ENCODE measurements at regions not wholly inside any gene's neighbourhood (a gene's known extent, or its start where the extent isn't known, plus 50 kb on each side); places are given as distances from the start of the nearest gene placed in this dataset.
A peak's percentile ranks its signal among the peaks of the same experiment; 100 is the strongest.

- DNase-seq (ENCODE audit: low read depth in 6 of 9, low spot score in 9 of 9) = no peak
- H3K27me3 ChIP-seq (ENCODE audit: control insufficient read depth in 2 of 2, insufficient read depth in 1 of 2, low read length in 1 of 2) = no peaks in the 10 kb centered on the region
- H3K27ac ChIP-seq (ENCODE audit: low read depth in 1 of 2, low read length in 1 of 2) = no peak overlapping the region
- H3K36me3 ChIP-seq (ENCODE audit: control insufficient read depth in 2 of 2, insufficient read depth in 2 of 2, low read length in 1 of 2) = no peaks in the 10 kb centered on the region
- H3K4me1 ChIP-seq (ENCODE audit: control insufficient read depth in 2 of 2, insufficient read depth in 2 of 2, low read length in 2 of 2) = no peaks in the 10 kb centered on the region
- 63% methylated on average over 3 of the region's 3 CpGs for WGBS
- no peaks in the 10 kb centered on the region for H3K9me3 ChIP-seq (ENCODE audit: control insufficient read depth in 2 of 2, insufficient read depth in 1 of 2, low read length in 1 of 2)
- H3K4me3 ChIP-seq (ENCODE audit: low read length in 2 of 2) = no peak overlapping the region
Measured at GRCh38 chr3:132203889-132204596, 113.2 kb upstream of the ACP3 start.

- no peak for DNase-seq (ENCODE audit: low read depth in 6 of 9, low spot score in 9 of 9)
- Histone ChIP-seq H3K27ac (ENCODE audit: low read depth in 1 of 2, low read length in 1 of 2) (no peak overlapping the region), H3K27me3 (ENCODE audit: control insufficient read depth in 2 of 2, insufficient read depth in 1 of 2, low read length in 1 of 2) (no peaks in the 10 kb centered on the region)
Measured at GRCh38 chr3:132205609-132206008, 111.6 kb upstream of the ACP3 start.

GRCh38 chr3:132209855-132210254 is 107.4 kb upstream of the ACP3 start:
- Histone ChIP-seq H3K27me3 (ENCODE audit: control insufficient read depth in 2 of 2, insufficient read depth in 1 of 2, low read length in 1 of 2) (no peaks in the 10 kb centered on the region), H3K4me1 (ENCODE audit: control insufficient read depth in 2 of 2, insufficient read depth in 2 of 2, low read length in 2 of 2) (no peaks in the 10 kb centered on the region), H3K27ac (ENCODE audit: low read depth in 1 of 2, low read length in 1 of 2) (no peak overlapping the region), H3K9me3 (ENCODE audit: control insufficient read depth in 2 of 2, insufficient read depth in 1 of 2, low read length in 1 of 2) (no peaks in the 10 kb centered on the region), H3K4me3 (ENCODE audit: low read length in 2 of 2) (no peak overlapping the region), H3K36me3 (ENCODE audit: control insufficient read depth in 2 of 2, insufficient read depth in 2 of 2, low read length in 1 of 2) (no peaks in the 10 kb centered on the region)
- no peak for DNase-seq (ENCODE audit: low read depth in 6 of 9, low spot score in 9 of 9)

More at GRCh38 chr3:132205609-132206008, 111.6 kb upstream of the ACP3 start:
- no peaks in the 10 kb centered on the region for H3K9me3 ChIP-seq (ENCODE audit: control insufficient read depth in 2 of 2, insufficient read depth in 1 of 2, low read length in 1 of 2)
- H3K36me3 ChIP-seq (ENCODE audit: control insufficient read depth in 2 of 2, insufficient read depth in 2 of 2, low read length in 1 of 2) = no peaks in the 10 kb centered on the region
- no peaks in the 10 kb centered on the region for H3K4me1 ChIP-seq (ENCODE audit: control insufficient read depth in 2 of 2, insufficient read depth in 2 of 2, low read length in 2 of 2)
- H3K4me3 ChIP-seq (ENCODE audit: low read length in 2 of 2) = no peak overlapping the region

GRCh38 chr3:132210476-132211346 is 106.5 kb upstream of the ACP3 start:
- WGBS = 50% methylated on average over 9 of the region's 9 CpGs

GRCh38 chr3:132211896-132212295 is 105.3 kb upstream of the ACP3 start:
- no peak overlapping the region for H3K27ac ChIP-seq (ENCODE audit: low read depth in 1 of 2, low read length in 1 of 2)
- no peaks in the 10 kb centered on the region for H3K9me3 ChIP-seq (ENCODE audit: control insufficient read depth in 2 of 2, insufficient read depth in 1 of 2, low read length in 1 of 2)
- no peaks in the 10 kb centered on the region for H3K4me1 ChIP-seq (ENCODE audit: control insufficient read depth in 2 of 2, insufficient read depth in 2 of 2, low read length in 2 of 2)
- no peak for DNase-seq (ENCODE audit: low read depth in 6 of 9, low spot score in 9 of 9)
- H3K4me3 ChIP-seq (ENCODE audit: low read length in 2 of 2) = no peak overlapping the region
- H3K36me3 ChIP-seq (ENCODE audit: control insufficient read depth in 2 of 2, insufficient read depth in 2 of 2, low read length in 1 of 2) = no peaks in the 10 kb centered on the region
- H3K27me3 ChIP-seq (ENCODE audit: control insufficient read depth in 2 of 2, insufficient read depth in 1 of 2, low read length in 1 of 2) = no peaks in the 10 kb centered on the region

More at GRCh38 chr3:132210476-132211346, 106.5 kb upstream of the ACP3 start:
- Histone ChIP-seq H3K27ac (ENCODE audit: low read depth in 1 of 2, low read length in 1 of 2) (no peak overlapping the region), H3K9me3 (ENCODE audit: control insufficient read depth in 2 of 2, insufficient read depth in 1 of 2, low read length in 1 of 2) (no peaks in the 10 kb centered on the region), H3K27me3 (ENCODE audit: control insufficient read depth in 2 of 2, insufficient read depth in 1 of 2, low read length in 1 of 2) (no peaks in the 10 kb centered on the region), H3K36me3 (ENCODE audit: control insufficient read depth in 2 of 2, insufficient read depth in 2 of 2, low read length in 1 of 2) (no peaks in the 10 kb centered on the region), H3K4me1 (ENCODE audit: control insufficient read depth in 2 of 2, insufficient read depth in 2 of 2, low read length in 2 of 2) (no peaks in the 10 kb centered on the region), H3K4me3 (ENCODE audit: low read length in 2 of 2) (no peak overlapping the region)
- DNase-seq (ENCODE audit: low read depth in 6 of 9, low spot score in 9 of 9) = peak in 2 of 9 donors; percentile 4 to 5

- H3K36me3 ChIP-seq (ENCODE audit: control insufficient read depth in 2 of 2, insufficient read depth in 2 of 2, low read length in 1 of 2) = no peaks in the 10 kb centered on the region
Measured at GRCh38 chr3:132218817-132219755, 98.1 kb upstream of the ACP3 start.

GRCh38 chr3:132220986-132221385 is 96.2 kb upstream of the ACP3 start:
- WGBS = 92% methylated on average over 4 of the region's 4 CpGs
- Histone ChIP-seq H3K4me1 (ENCODE audit: control insufficient read depth in 2 of 2, insufficient read depth in 2 of 2, low read length in 2 of 2) (no peaks in the 10 kb centered on the region), H3K27me3 (ENCODE audit: control insufficient read depth in 2 of 2, insufficient read depth in 1 of 2, low read length in 1 of 2) (no peaks in the 10 kb centered on the region), H3K9me3 (ENCODE audit: control insufficient read depth in 2 of 2, insufficient read depth in 1 of 2, low read length in 1 of 2) (no peaks in the 10 kb centered on the region), H3K4me3 (ENCODE audit: low read length in 2 of 2) (no peak overlapping the region), H3K36me3 (ENCODE audit: control insufficient read depth in 2 of 2, insufficient read depth in 2 of 2, low read length in 1 of 2) (no peaks in the 10 kb centered on the region), H3K27ac (ENCODE audit: low read depth in 1 of 2, low read length in 1 of 2) (no peak overlapping the region)
- DNase-seq (ENCODE audit: low read depth in 6 of 9, low spot score in 9 of 9) = peak in 1 of 9 donors; percentile 1

More at GRCh38 chr3:132218817-132219755, 98.1 kb upstream of the ACP3 start:
- no peak overlapping the region for H3K27ac ChIP-seq (ENCODE audit: low read depth in 1 of 2, low read length in 1 of 2)
- H3K9me3 ChIP-seq (ENCODE audit: control insufficient read depth in 2 of 2, insufficient read depth in 1 of 2, low read length in 1 of 2) = no peaks in the 10 kb centered on the region
- no peak for DNase-seq (ENCODE audit: low read depth in 6 of 9, low spot score in 9 of 9)
- H3K27me3 ChIP-seq (ENCODE audit: control insufficient read depth in 2 of 2, insufficient read depth in 1 of 2, low read length in 1 of 2) = no peaks in the 10 kb centered on the region
- WGBS = 75% methylated on average over 3 of the region's 3 CpGs
- no peaks in the 10 kb centered on the region for H3K4me1 ChIP-seq (ENCODE audit: control insufficient read depth in 2 of 2, insufficient read depth in 2 of 2, low read length in 2 of 2)
- no peak overlapping the region for H3K4me3 ChIP-seq (ENCODE audit: low read length in 2 of 2)

- no peaks in the 10 kb centered on the region for H3K36me3 ChIP-seq (ENCODE audit: control insufficient read depth in 2 of 2, insufficient read depth in 2 of 2, low read length in 1 of 2)
- H3K4me1 ChIP-seq (ENCODE audit: control insufficient read depth in 2 of 2, insufficient read depth in 2 of 2, low read length in 2 of 2) = no peaks in the 10 kb centered on the region
- WGBS = 92% methylated on average over 6 of the region's 6 CpGs
- peak in 2 of 9 donors; percentile 12 to 28 for DNase-seq (ENCODE audit: low read depth in 6 of 9, low spot score in 9 of 9)
- no peaks in the 10 kb centered on the region for H3K9me3 ChIP-seq (ENCODE audit: control insufficient read depth in 2 of 2, insufficient read depth in 1 of 2, low read length in 1 of 2)
- H3K27me3 ChIP-seq (ENCODE audit: control insufficient read depth in 2 of 2, insufficient read depth in 1 of 2, low read length in 1 of 2) = no peaks in the 10 kb centered on the region
- H3K4me3 ChIP-seq (ENCODE audit: low read length in 2 of 2) = no peak overlapping the region
- no peak overlapping the region for H3K27ac ChIP-seq (ENCODE audit: low read depth in 1 of 2, low read length in 1 of 2)
Measured at GRCh38 chr3:132222868-132223538, 94.2 kb upstream of the ACP3 start.
